ENCODE measurements at regions not wholly inside any gene's neighbourhood (a gene's known extent, or its start where the extent isn't known, plus 50 kb on each side); places are given as distances from the start of the nearest gene placed in this dataset.

DNA sequence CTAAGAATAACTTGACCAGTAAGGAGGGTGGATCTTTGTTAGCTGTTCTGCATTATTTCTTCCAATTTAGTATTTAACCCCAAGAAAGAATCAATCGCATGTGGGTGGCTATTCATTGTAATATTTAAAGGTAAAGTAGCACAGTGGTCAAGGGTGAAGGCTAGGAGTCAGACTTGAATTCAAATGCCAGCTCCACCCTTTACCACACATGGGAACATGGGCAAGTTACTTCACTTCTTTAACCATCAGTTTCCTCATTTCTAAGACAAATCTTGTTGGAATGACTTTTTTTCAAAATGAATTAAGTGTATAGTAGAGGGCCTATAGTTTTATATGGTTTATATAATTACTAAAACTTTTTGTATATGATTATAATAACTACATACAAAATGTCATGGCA, 71.3 kb upstream of the S1PR1 start:
- Histone ChIP-seq H3K27ac (ENCODE audit: insufficient read depth in 1 of 2, low read depth in 1 of 2, low read length in 2 of 2, poor library complexity in 1 of 2, severe bottlenecking in 2 of 2) (no peak overlapping the region), H3K36me3 (ENCODE audit: control insufficient read depth in 4 of 4, insufficient read depth in 4 of 4, low read length in 3 of 4) (no peaks in the 10 kb centered on the region), H3K9me3 (ENCODE audit: control extremely low read depth in 1 of 5, control insufficient read depth in 4 of 5, insufficient read depth in 2 of 5, low read depth in 1 of 5, low read length in 4 of 5) (no peaks in the 10 kb centered on the region), H3K4me3 (ENCODE audit: control insufficient read depth in 1 of 7, extremely low read depth in 1 of 7, insufficient read depth in 4 of 7, low read depth in 2 of 7, low read length in 6 of 7) (no peak overlapping the region), H3K27me3 (replicated peaks in 2 of 5; ENCODE audit: control insufficient read depth in 4 of 5, insufficient read depth in 5 of 5, low read length in 4 of 5) (no peaks in the 10 kb centered on the region), H3K4me1 (ENCODE audit: control extremely low read depth in 1 of 4, control insufficient read depth in 4 of 4, insufficient read depth in 4 of 4, low read length in 3 of 4) (peaks cover 0 to 7% (median 1%) of the 10 kb centered on the region in 4 experiments)
- WGBS (ENCODE audit: insufficient coverage) = no CpG with 5 or more reads among the region's 1 CpG
- ChIA-PET CTCF (interaction anchor here (1.0 to 1.5 kb wide), 4 partner anchors 9 to 73 kb away, joined by 3 to 4 read pairs (median 3); no protein-coding TSS in a partner anchor), POLR2A (interaction anchor here (0.6 kb wide), 1 partner anchor 116 kb away, joined by 3 read pairs; no protein-coding TSS in a partner anchor)
- DNase-seq = no peak

DNA sequence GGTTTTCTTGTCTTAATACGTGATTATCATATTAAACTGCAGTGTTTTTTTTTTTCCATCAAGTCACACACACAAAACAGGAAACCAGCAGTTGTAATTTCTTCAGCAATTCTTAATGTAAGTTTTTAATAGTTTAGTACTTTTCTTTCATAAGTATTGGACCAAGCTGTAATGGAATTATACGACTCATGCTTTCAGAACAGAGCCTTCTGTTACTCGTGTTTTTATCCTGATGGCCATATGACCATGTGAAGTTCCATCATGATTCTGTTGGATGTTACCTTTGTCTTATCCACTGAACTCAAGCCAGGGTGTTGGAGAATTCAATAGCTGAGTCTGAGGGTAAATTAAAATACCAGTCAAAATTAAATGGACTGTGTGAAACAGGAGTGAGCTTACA, 72.0 kb upstream of the S1PR1 start:
- 90% methylated on average over 2 of the region's 3 CpGs for WGBS (ENCODE audit: insufficient coverage)
- ChIA-PET POLR2A (interaction anchor here (0.6 kb wide), 1 partner anchor 117 kb away, joined by 3 read pairs; no protein-coding TSS in a partner anchor), CTCF (interaction anchor here (0.7 to 1.5 kb wide), 7 partner anchors 10 to 148 kb away, joined by 3 to 4 read pairs (median 3); no protein-coding TSS in a partner anchor)
- Histone ChIP-seq H3K9me3 (ENCODE audit: control extremely low read depth in 1 of 5, control insufficient read depth in 4 of 5, insufficient read depth in 2 of 5, low read depth in 1 of 5, low read length in 4 of 5) (no peaks in the 10 kb centered on the region), H3K27me3 (replicated peaks in 2 of 5; ENCODE audit: control insufficient read depth in 4 of 5, insufficient read depth in 5 of 5, low read length in 4 of 5) (no peaks in the 10 kb centered on the region), H3K27ac (ENCODE audit: insufficient read depth in 1 of 2, low read depth in 1 of 2, low read length in 2 of 2, poor library complexity in 1 of 2, severe bottlenecking in 2 of 2) (no peak overlapping the region), H3K36me3 (ENCODE audit: control insufficient read depth in 4 of 4, insufficient read depth in 4 of 4, low read length in 3 of 4) (no peaks in the 10 kb centered on the region), H3K4me3 (ENCODE audit: control insufficient read depth in 1 of 7, extremely low read depth in 1 of 7, insufficient read depth in 4 of 7, low read depth in 2 of 7, low read length in 6 of 7) (no peak overlapping the region), H3K4me1 (ENCODE audit: control extremely low read depth in 1 of 4, control insufficient read depth in 4 of 4, insufficient read depth in 4 of 4, low read length in 3 of 4) (peaks cover 0 to 7% (median 1%) of the 10 kb centered on the region in 4 experiments)
- no peak for DNase-seq

DNA sequence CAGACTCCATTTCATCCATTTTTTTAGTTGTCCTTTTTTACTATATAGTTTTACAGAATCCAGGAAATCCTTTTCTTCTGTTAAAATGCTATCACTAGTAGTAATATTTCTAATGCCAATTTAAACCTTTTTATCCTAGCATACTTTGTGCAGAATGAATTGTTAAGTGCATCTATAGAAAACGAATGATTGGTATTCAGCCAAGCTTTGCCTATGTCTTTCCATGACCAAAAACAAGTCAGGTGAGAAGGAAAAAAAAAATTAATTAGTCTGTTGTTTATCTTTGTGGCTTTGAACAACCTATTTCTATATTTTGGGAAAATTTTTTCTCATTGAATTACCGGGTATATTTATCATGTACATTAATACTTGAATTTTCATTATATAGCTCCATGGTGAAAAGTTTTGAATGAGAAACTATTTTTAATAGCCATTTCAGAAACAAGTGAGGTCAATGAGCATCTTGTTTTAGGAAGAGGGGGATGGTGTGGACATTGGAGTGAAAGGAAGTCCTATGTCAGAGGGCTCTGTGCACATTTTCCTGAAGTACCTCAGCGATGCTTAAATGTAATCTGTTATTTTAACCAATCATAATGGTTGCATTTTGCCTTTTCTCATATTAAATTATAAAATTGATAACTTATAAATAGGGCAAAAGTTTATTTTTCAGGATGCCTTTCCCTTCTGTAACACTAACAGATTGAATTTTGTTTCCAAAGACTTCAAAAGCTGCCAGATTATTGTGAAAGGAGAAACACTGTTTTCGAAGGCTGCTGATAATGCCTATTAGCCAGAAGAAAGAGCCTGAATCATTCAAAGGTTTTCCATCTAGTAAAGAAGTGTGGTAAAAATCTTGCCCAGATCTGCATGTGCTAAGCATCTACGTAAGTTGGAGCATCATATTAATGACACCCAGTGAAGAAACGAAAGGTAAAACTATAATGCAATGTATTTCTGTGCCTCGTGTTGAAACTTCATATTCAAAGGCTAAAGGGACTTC, 73.8 kb upstream of the S1PR1 start:
- 88% methylated on average over 2 of the region's 7 CpGs for WGBS (ENCODE audit: insufficient coverage)
- DNase-seq = no peak
- Histone ChIP-seq H3K27me3 (replicated peaks in 2 of 5; ENCODE audit: control insufficient read depth in 4 of 5, insufficient read depth in 5 of 5, low read length in 4 of 5) (no peaks in the 10 kb centered on the region), H3K36me3 (ENCODE audit: control insufficient read depth in 4 of 4, insufficient read depth in 4 of 4, low read length in 3 of 4) (no peaks in the 10 kb centered on the region), H3K27ac (ENCODE audit: insufficient read depth in 1 of 2, low read depth in 1 of 2, low read length in 2 of 2, poor library complexity in 1 of 2, severe bottlenecking in 2 of 2) (no peak overlapping the region), H3K4me3 (ENCODE audit: control insufficient read depth in 1 of 7, extremely low read depth in 1 of 7, insufficient read depth in 4 of 7, low read depth in 2 of 7, low read length in 6 of 7) (no peak overlapping the region), H3K4me1 (ENCODE audit: control extremely low read depth in 1 of 4, control insufficient read depth in 4 of 4, insufficient read depth in 4 of 4, low read length in 3 of 4) (peaks cover 0 to 7% (median 1%) of the 10 kb centered on the region in 4 experiments), H3K9me3 (ENCODE audit: control extremely low read depth in 1 of 5, control insufficient read depth in 4 of 5, insufficient read depth in 2 of 5, low read depth in 1 of 5, low read length in 4 of 5) (no peaks in the 10 kb centered on the region)
- ChIA-PET CTCF (interaction anchor here (0.7 to 1.0 kb wide), 3 partner anchors 11 to 173 kb away, joined by 3 read pairs; no protein-coding TSS in a partner anchor), POLR2A (no interaction called here)

DNA sequence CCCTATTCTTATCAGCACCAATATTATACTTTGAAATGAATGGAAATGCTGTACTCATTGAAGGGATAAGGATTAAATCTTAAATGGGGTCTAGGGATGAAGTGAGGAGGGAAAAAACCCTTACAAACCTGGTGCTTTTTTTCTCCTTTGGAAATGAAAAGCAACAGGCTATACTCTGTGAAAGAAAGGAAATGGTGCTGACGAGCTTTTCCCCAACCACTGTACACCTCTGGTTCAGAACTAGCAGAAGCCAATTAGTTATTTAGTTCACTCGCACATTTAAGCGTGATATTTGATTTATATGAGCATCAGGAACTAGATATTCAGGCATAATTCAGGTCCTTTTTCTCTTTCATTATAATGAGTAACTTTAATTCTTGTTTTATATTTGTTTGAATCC, 74.5 kb upstream of the S1PR1 start:
- WGBS (ENCODE audit: insufficient coverage) = no CpG with 5 or more reads among the region's 3 CpGs
- Histone ChIP-seq H3K4me1 (ENCODE audit: control extremely low read depth in 1 of 4, control insufficient read depth in 4 of 4, insufficient read depth in 4 of 4, low read length in 3 of 4) (peaks cover 0 to 7% (median 1%) of the 10 kb centered on the region in 4 experiments), H3K27ac (ENCODE audit: insufficient read depth in 1 of 2, low read depth in 1 of 2, low read length in 2 of 2, poor library complexity in 1 of 2, severe bottlenecking in 2 of 2) (no peak overlapping the region), H3K4me3 (ENCODE audit: control insufficient read depth in 1 of 7, extremely low read depth in 1 of 7, insufficient read depth in 4 of 7, low read depth in 2 of 7, low read length in 6 of 7) (no peak overlapping the region), H3K27me3 (replicated peaks in 2 of 5; ENCODE audit: control insufficient read depth in 4 of 5, insufficient read depth in 5 of 5, low read length in 4 of 5) (no peaks in the 10 kb centered on the region), H3K36me3 (ENCODE audit: control insufficient read depth in 4 of 4, insufficient read depth in 4 of 4, low read length in 3 of 4) (no peaks in the 10 kb centered on the region), H3K9me3 (ENCODE audit: control extremely low read depth in 1 of 5, control insufficient read depth in 4 of 5, insufficient read depth in 2 of 5, low read depth in 1 of 5, low read length in 4 of 5) (no peaks in the 10 kb centered on the region)
- CTCF ChIA-PET = interaction anchor here (0.7 to 1.0 kb wide), 2 partner anchors 11 to 22 kb away, joined by 3 read pairs; no protein-coding TSS in a partner anchor
- no peak for DNase-seq
- POLR2A ChIA-PET = no interaction called here

DNA sequence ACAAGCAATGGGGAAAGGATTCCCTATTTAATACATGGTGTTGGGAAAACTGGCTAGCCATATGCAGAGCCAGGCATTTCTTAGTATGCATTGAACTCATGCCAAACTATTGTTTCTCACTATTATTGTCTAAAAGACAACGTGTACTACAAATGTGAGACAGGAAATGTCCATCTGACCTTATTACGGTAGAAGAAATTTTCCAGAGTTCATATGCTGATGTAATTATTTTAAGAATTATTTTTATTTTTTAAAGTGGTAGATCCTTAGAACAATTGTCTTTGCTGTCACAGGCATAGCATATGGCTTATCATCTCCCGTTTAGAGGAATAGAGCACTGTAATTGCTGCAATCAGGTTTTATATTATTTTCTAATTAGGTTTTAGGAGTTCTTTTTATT, 75.2 kb upstream of the S1PR1 start:
- no peaks in the 10 kb centered on the region for H3K27me3 ChIP-seq (replicated peaks in 2 of 5; ENCODE audit: control insufficient read depth in 4 of 5, insufficient read depth in 5 of 5, low read length in 4 of 5)
- peaks cover 0 to 7% (median 1%) of the 10 kb centered on the region in 4 experiments for H3K4me1 ChIP-seq (ENCODE audit: control extremely low read depth in 1 of 4, control insufficient read depth in 4 of 4, insufficient read depth in 4 of 4, low read length in 3 of 4)
- CTCF ChIA-PET = no interaction called here
- H3K4me3 ChIP-seq (ENCODE audit: control insufficient read depth in 1 of 7, extremely low read depth in 1 of 7, insufficient read depth in 4 of 7, low read depth in 2 of 7, low read length in 6 of 7) = no peak overlapping the region
- no peaks in the 10 kb centered on the region for H3K9me3 ChIP-seq (ENCODE audit: control extremely low read depth in 1 of 5, control insufficient read depth in 4 of 5, insufficient read depth in 2 of 5, low read depth in 1 of 5, low read length in 4 of 5)
- no peak for DNase-seq
- WGBS (ENCODE audit: insufficient coverage) = no CpG with 5 or more reads among the region's 3 CpGs
- H3K27ac ChIP-seq (ENCODE audit: insufficient read depth in 1 of 2, low read depth in 1 of 2, low read length in 2 of 2, poor library complexity in 1 of 2, severe bottlenecking in 2 of 2) = no peak overlapping the region
- POLR2A ChIA-PET = no interaction called here
- H3K36me3 ChIP-seq (ENCODE audit: control insufficient read depth in 4 of 4, insufficient read depth in 4 of 4, low read length in 3 of 4) = no peaks in the 10 kb centered on the region

DNA sequence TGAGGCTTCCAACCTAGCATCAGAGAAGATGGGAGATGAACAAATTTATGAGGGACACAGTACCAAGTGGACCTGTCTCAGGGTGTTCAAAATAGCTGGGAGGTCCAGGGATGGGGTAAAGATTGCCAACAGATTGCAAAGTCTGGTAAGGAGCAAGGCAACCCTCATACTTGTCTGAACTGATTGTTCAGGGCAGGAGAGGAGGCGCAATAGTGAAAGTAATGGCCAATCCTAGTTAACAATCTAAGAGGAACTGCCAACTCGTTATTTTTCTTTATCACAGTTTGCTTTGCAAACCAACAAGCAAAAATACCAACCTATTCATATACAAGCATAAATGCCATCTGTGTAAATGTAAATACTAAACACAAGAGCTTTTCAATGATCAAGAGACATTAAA, 78.4 kb upstream of the S1PR1 start:
- CTCF ChIA-PET = no interaction called here
- DNase-seq = no peak
- Histone ChIP-seq H3K27ac (ENCODE audit: insufficient read depth in 1 of 2, low read depth in 1 of 2, low read length in 2 of 2, poor library complexity in 1 of 2, severe bottlenecking in 2 of 2) (no peak overlapping the region), H3K36me3 (ENCODE audit: control insufficient read depth in 4 of 4, insufficient read depth in 4 of 4, low read length in 3 of 4) (no peaks in the 10 kb centered on the region), H3K4me1 (ENCODE audit: control extremely low read depth in 1 of 4, control insufficient read depth in 4 of 4, insufficient read depth in 4 of 4, low read length in 3 of 4) (peaks cover 0 to 3% (median 1%) of the 10 kb centered on the region in 4 experiments), H3K27me3 (replicated peaks in 2 of 5; ENCODE audit: control insufficient read depth in 4 of 5, insufficient read depth in 5 of 5, low read length in 4 of 5) (no peaks in the 10 kb centered on the region), H3K9me3 (ENCODE audit: control extremely low read depth in 1 of 5, control insufficient read depth in 4 of 5, insufficient read depth in 2 of 5, low read depth in 1 of 5, low read length in 4 of 5) (no peaks in the 10 kb centered on the region), H3K4me3 (ENCODE audit: control insufficient read depth in 1 of 7, extremely low read depth in 1 of 7, insufficient read depth in 4 of 7, low read depth in 2 of 7, low read length in 6 of 7) (no peak overlapping the region)
- POLR2A ChIA-PET = no interaction called here
- WGBS (ENCODE audit: insufficient coverage) = 100% methylated on average over 1 of the region's 2 CpGs

DNA sequence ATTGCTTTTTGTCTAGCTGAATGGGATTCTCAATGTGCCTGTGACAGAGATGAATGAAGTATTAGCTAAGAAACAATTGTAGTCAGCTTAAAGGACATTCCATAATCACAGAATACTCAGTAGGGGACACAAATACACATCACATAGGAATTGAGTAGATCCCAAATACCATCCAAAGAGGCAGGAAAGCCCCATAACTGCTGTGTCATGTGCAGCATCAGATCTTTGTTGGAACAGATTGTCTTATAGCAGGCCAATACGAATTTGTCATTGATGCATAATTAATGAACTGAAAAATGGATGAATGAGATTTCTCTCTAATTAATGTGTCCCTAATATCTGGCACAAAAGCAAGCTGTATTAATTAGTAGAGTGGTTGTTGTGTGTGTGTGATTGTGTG, 82.3 kb upstream of the S1PR1 start:
- POLR2A ChIA-PET = no interaction called here
- no peak overlapping the region for H3K4me3 ChIP-seq (ENCODE audit: control insufficient read depth in 1 of 7, extremely low read depth in 1 of 7, insufficient read depth in 4 of 7, low read depth in 2 of 7, low read length in 6 of 7)
- no peak for DNase-seq
- 100% methylated on average over 1 of the region's 1 CpG for WGBS (ENCODE audit: insufficient coverage)
- peaks cover 0 to 3% (median 0%) of the 10 kb centered on the region in 4 experiments for H3K4me1 ChIP-seq (ENCODE audit: control extremely low read depth in 1 of 4, control insufficient read depth in 4 of 4, insufficient read depth in 4 of 4, low read length in 3 of 4)
- CTCF ChIA-PET = interaction anchor here (1.1 to 1.4 kb wide), 3 partner anchors 18 to 84 kb away, joined by 3 read pairs; no protein-coding TSS in a partner anchor
- no peak overlapping the region for H3K27ac ChIP-seq (ENCODE audit: insufficient read depth in 1 of 2, low read depth in 1 of 2, low read length in 2 of 2, poor library complexity in 1 of 2, severe bottlenecking in 2 of 2)
- H3K36me3 ChIP-seq (ENCODE audit: control insufficient read depth in 4 of 4, insufficient read depth in 4 of 4, low read length in 3 of 4) = no peaks in the 10 kb centered on the region
- no peaks in the 10 kb centered on the region for H3K27me3 ChIP-seq (replicated peaks in 2 of 5; ENCODE audit: control insufficient read depth in 4 of 5, insufficient read depth in 5 of 5, low read length in 4 of 5)
- H3K9me3 ChIP-seq (ENCODE audit: control extremely low read depth in 1 of 5, control insufficient read depth in 4 of 5, insufficient read depth in 2 of 5, low read depth in 1 of 5, low read length in 4 of 5) = no peaks in the 10 kb centered on the region
